Fibroblast of mammary gland (primary cell): ENCODE measurements at regions not wholly inside any gene's neighbourhood (a gene's known extent, or its start where the extent isn't known, plus 50 kb on each side); places are given as distances from the start of the nearest gene placed in this dataset.

ENCODE experiments used
- DNase-seq: peaks from one replicate; pipeline ENCODE4 v3.0.0-alpha.2; 2010; ENCODE audit warnings: low read depth
- H3K4me3 ChIP-seq: 2 replicates; pipeline ENCODE4 v1.5.1; 2011; ENCODE audit warnings: low read depth, mild to moderate bottlenecking, low read length, moderate library complexity; ENCODE audit not compliant: control insufficient read depth
- CTCF ChIP-seq: conservative IDR thresholded peaks from 2 replicates; pipeline ENCODE4 v1.5.1; 2011; ENCODE audit warnings: low read depth, low read length, inconsistent platforms; ENCODE audit not compliant: control insufficient read depth, insufficient read depth

GRCh38 chr3:56971816-56972215 lies 88.6 kb upstream of the SPATA12 start:
- no peak overlapping the region for H3K4me3 ChIP-seq
- TF ChIP-seq CTCF = no peak

GRCh38 chr3:56971261-56971660 lies 89.2 kb upstream of the SPATA12 start:
- H3K4me3 ChIP-seq = no peak overlapping the region
- no peak for DNase-seq
- TF ChIP-seq CTCF = no peak

More at GRCh38 chr3:56971816-56972215, 88.6 kb upstream of the SPATA12 start:
- DNase-seq = no peak

GRCh38 chr3:56970461-56970879 lies 90.0 kb upstream of the SPATA12 start:
- DNase-seq = no peak
- no peak for TF ChIP-seq CTCF
- H3K4me3 ChIP-seq = no peak overlapping the region

DNA sequence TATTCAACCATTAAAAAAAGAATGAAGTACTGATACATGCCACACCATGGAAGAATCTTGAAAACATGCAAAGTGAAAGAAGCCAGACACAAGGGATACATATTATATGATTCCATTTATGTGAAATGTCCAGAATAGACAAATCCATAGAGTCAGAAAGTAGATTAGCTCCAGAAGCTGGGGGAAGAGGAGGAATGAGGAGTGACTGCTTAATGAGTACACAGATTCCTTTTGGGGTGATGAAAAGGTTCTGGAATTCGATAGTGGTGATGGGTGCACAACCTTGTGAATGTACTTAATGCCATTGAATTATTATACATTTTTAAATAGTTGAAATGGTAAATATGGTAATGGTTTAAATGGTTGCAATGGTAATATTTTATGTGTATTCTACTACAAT lies 90.6 kb upstream of the SPATA12 start:
- TF ChIP-seq CTCF = no peak
- no peak for DNase-seq
- H3K4me3 ChIP-seq = no peak overlapping the region

DNA sequence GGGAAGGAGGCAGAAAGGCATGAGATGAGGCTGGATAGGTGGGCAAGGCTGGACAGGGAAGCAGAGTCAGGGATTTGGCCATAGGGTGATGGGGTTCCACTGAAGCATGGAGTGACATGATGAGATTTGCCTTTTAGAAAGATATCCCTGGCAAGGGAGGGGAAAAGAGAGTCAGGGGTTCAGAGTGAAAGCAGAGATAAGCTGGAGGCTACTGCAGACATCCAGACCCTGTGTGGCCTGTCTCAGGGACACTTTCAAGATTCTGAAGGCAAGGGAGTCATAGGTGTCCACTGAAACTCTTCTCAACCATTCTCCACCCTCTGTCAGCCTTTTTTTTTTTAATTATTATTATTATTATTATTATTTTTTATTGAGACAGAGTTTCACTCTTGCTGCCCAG lies 94.0 kb upstream of the SPATA12 start:
- DNase-seq = no peak
- TF ChIP-seq CTCF = no peak
- H3K4me3 ChIP-seq = no peak overlapping the region

GRCh38 chr3:56966104-56966503 lies 94.4 kb upstream of the SPATA12 start:
- H3K4me3 ChIP-seq = no peak overlapping the region
- DNase-seq = no peak
- TF ChIP-seq CTCF = no peak

GRCh38 chr3:56962922-56963321 lies 97.5 kb upstream of the SPATA12 start:
- no peak overlapping the region for H3K4me3 ChIP-seq
- no peak for DNase-seq
- TF ChIP-seq CTCF = no peak
